ENCODE measurements at regions not wholly inside any gene's neighbourhood (a gene's known extent, or its start where the extent isn't known, plus 50 kb on each side); places are given as distances from the start of the nearest gene placed in this dataset.

DNA sequence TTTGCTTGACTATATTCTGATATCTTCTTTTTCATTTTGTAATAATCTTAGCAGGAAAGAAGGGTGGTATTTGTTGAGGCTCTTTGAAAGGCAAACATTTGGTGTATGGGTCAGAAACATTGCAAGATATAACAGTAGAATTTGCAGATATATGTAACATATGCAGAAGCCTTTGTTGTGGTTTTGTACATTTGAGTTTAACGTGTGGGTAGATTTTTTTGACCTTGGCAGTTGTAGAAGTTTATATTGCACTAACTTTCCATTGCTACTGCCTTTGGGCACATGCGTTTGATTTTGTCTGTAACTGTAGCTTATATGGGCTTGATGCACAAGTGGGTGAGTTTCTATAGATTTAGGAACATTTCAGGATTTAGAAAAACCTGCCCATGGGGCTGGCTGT is 78.5 kb upstream of the SPRY2 start:
- H3K4me3 ChIP-seq, result no peak overlapping the region
- H3K9me3 ChIP-seq (replicated peaks), result peaks cover 7% of the 10 kb centered on the region
- H3K4me1 ChIP-seq (replicated peaks), result no peaks in the 10 kb centered on the region
- no peak for DNase-seq (ENCODE audit: low read depth in 1 of 2, low spot score in 2 of 2)
- H3K36me3 ChIP-seq, result peaks cover 6% of the 10 kb centered on the region; the same call in 1 of the 2 replicates
- H3K27ac ChIP-seq, result no peak overlapping the region
- H3K27me3 ChIP-seq (replicated peaks), result no peaks in the 10 kb centered on the region

DNA sequence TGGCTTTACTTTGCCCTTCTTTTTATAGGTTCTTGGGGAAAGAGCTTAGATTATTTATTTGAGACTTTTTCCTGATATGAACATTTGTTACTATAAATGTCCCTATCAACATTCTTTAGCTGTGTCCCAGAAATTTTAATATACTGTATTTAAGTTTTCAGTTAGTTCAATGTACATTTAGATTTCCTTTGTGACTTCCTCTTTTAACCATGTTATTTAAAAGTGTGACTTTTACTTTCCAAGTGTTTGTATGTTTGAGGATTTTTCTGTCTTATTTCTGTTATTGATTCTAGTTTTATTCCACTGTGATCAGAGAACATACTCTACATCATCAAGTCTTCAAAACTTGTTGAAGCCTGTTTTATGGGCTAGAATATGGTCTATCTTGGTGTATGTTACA is 72.7 kb upstream of the SPRY2 start:
- no peaks in the 10 kb centered on the region for H3K4me1 ChIP-seq (replicated peaks)
- no peak overlapping the region for H3K4me3 ChIP-seq
- no peaks in the 10 kb centered on the region for H3K9me3 ChIP-seq (replicated peaks)
- H3K27ac ChIP-seq, result no peak overlapping the region
- DNase-seq (ENCODE audit: low read depth in 1 of 2, low spot score in 2 of 2), result no peak
- no peaks in the 10 kb centered on the region for H3K27me3 ChIP-seq (replicated peaks)
- no peaks in the 10 kb centered on the region for H3K36me3 ChIP-seq

DNA sequence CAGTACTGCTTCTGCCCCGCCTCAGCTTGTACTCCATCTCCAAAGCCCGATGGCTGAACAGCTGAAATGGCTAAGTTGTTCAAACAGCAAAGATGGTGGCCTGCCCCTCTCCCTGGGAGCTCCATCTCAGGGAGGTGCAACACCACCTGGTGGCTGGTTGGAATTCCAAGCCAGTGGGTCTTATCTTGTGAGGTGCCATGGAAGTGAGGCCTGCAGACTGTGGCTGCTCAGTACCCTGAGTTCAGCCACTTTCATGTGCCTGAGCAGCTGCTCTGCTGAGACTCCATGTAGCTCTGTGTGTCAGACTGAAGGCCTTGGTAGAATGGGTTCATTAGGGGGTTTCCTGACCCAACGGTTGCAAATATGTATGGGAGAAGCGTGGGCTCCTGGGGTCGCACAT is 67.3 kb upstream of the SPRY2 start:
- H3K27me3 ChIP-seq (replicated peaks), result no peaks in the 10 kb centered on the region
- H3K4me3 ChIP-seq, result no peak overlapping the region
- H3K4me1 ChIP-seq (replicated peaks), result no peaks in the 10 kb centered on the region
- DNase-seq (ENCODE audit: low read depth in 1 of 2, low spot score in 2 of 2), result peak in 1 of 2 experiments; percentile 70
- no peaks in the 10 kb centered on the region for H3K36me3 ChIP-seq
- H3K9me3 ChIP-seq (replicated peaks), result peaks cover 6% of the 10 kb centered on the region
- no peak overlapping the region for H3K27ac ChIP-seq

DNA sequence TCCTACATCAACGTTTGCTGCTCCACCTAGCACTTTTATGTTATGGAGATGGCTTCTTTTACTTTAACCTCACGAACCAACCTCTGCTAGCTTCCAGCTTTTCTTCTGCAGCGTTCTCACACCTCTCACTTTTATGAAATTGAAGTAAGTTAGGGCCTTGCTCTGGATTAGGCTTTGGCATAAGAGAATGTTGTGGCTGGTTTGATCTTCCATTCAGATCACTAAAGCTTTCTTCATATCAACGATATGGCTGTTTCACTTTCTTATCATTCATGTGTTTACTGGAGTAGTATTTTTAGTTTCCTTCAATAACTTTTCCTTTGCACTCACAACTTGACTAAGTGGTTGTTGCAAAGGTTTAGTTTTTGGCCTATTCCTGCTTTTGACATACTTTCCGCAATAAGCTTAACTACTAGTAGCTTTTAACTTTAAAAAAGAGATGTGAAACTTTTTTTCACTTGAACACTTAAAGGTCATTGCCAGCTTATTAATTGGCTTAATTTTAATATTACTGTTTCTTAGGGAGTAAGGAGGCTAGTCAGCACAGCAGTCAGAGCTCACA is 60.0 kb upstream of the SPRY2 start:
- Histone ChIP-seq H3K36me3 (no peaks in the 10 kb centered on the region), H3K27me3 (replicated peaks) (no peaks in the 10 kb centered on the region), H3K27ac (no peak overlapping the region), H3K4me3 (no peak overlapping the region), H3K4me1 (replicated peaks) (no peaks in the 10 kb centered on the region), H3K9me3 (replicated peaks) (peaks cover 13% of the 10 kb centered on the region)
- no peak for DNase-seq (ENCODE audit: low read depth in 1 of 2, low spot score in 2 of 2)

DNA sequence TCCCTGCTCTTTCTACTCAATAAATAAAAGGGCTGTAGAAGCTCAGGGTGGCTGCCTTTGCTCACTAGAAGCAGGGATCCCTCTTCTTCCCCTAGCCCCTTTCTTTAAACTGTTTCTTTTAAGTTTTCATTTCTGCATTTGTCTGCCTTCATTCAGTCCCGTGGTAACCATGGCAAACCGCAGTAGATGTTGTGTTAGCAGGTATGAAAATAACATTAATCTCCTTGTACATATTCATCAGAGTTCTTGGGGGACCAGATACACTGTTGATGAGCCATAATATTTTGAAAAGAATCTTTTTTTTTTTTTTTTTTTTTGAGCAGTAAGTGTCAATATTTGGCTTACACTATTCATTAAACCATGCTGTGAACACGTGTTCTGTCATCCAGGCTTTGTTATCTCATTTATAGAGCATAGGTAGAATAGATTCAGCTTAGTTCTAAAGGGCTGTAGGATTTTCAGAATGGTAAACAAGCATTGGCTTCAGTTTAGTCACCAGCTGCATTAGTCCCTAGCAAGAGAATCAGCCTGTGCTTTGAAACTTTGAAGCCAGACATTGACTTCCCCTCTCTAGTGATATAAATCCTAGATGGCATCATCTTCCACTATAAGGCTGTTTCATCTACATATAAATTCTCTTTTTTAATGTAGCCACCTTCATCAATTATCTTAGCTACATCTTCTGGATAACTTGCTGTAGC is 59.4 kb upstream of the SPRY2 start:
- no peaks in the 10 kb centered on the region for H3K36me3 ChIP-seq
- H3K27me3 ChIP-seq (replicated peaks), result no peaks in the 10 kb centered on the region
- no peak overlapping the region for H3K4me3 ChIP-seq
- DNase-seq (ENCODE audit: low read depth in 1 of 2, low spot score in 2 of 2), result no peak
- H3K4me1 ChIP-seq (replicated peaks), result no peaks in the 10 kb centered on the region
- no peak overlapping the region for H3K27ac ChIP-seq
- H3K9me3 ChIP-seq (replicated peaks), result peaks cover 11% of the 10 kb centered on the region

DNA sequence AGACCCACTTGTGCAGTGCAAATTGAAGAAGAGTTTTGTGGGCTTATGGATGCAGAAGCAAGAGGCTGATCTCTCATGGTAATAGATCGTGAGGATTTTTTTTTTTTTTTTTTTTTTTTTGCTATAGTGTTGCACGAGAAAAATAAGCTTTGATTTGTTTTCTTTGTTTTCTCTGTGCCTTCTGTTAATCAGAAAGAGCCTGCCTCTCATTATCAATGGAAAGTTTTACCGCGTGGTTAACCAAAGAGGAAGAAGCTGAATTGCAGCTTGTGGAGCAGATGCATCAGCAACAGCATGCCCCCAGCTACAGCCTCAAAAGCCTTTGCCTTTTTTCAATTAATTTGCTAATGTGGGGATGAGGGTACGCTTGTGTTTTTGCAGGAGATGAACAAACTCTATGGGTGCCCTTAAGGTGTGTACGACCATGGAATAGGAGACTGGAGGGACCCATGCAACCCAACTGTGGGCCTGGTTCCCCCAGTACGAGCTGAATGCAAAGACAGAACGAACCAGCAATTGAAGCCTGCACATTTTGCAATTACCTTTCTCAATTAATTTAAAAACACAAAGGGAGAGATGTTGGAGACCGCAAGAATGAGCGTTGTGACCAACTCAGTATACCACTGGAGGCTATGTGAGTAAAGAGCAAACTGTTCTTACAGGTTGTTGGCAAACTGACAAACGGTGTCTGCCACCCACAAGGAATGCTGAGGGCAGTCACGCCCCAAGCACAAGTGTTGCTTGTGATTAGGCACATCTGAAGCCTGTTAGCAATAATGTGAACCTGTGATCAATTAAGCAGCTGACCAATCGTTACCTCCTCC is 58.6 kb upstream of the SPRY2 start:
- no peak for DNase-seq (ENCODE audit: low read depth in 1 of 2, low spot score in 2 of 2)
- H3K4me3 ChIP-seq, result no peak overlapping the region
- H3K9me3 ChIP-seq (replicated peaks), result peaks cover 10% of the 10 kb centered on the region
- no peaks in the 10 kb centered on the region for H3K36me3 ChIP-seq
- H3K27me3 ChIP-seq (replicated peaks), result no peaks in the 10 kb centered on the region
- H3K27ac ChIP-seq, result no peak overlapping the region
- H3K4me1 ChIP-seq (replicated peaks), result no peaks in the 10 kb centered on the region
